Activated CD8-positive, alpha-beta memory T cell treated with anti-CD3 and anti-CD28 coated beads, Interleukin-2, amount 50 U/mL, for 48 hours (primary cell): ENCODE measurements at regions not wholly inside any gene's neighbourhood (a gene's known extent, or its start where the extent isn't known, plus 50 kb on each side); places are given as distances from the start of the nearest gene placed in this dataset.
"Not testable (repeated sequence)": the region's sequence is repeated elsewhere in the genome, so short reads cannot be mapped to it uniquely, and the experiment has no call there.

Experiments
- DNase-seq: peaks from one replicate; pipeline ENCODE4 v3.0.0-alpha.2; 2020

GRCh38 chr20:33908336-33908735, 85.4 kb upstream of the RALY start:
- no peak for DNase-seq

GRCh38 chr20:33908868-33909267, 84.8 kb upstream of the RALY start:
- no peak for DNase-seq

DNA sequence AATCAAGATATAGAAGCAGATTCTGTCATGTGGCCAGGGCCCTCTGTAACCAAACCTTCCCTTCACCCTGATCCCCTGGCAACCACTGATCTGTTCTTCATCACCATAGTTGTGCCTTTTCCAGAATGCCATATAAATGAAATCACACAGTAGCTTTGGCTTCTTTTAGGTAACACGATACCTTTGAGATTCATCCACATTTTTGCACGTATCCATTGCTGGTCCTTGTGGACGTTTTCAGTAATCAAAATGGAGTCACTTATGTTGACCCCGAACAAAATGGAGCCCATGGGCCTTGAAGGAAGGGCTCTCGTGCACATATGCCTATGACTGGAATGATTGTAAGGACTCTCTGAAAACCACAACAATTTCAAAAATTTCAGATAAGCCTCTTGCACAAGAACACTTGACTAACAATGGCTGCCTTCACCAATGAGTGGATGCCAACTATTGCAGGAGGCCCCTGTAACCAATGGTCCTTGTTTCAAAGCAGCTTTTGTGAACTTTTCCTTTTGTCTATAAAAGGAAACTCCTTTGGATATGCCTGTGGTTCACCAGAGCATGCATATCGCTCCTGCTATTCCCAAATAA, 84.3 kb upstream of the RALY start:
- DNase-seq = no peak

DNA sequence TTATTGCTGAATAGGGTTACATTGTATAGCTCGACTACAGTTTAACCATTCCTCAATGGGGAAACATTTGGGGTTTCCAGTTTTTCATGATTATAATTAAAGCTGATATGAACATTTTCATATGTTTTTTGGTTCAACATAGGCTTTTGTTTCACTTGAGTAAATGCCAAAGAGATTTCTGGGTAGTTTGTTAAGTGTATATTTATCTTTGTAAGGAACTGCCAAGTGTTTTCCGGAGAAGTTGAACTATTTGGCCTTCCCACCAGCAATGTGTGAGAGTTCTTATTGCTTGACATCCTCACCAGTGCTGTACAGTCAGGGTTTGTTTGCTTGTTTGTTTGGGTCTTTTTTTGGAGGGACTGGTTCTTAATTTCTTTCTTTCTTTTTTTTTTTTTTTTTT, 83.7 kb upstream of the RALY start:
- DNase-seq = no peak

- no peak for DNase-seq
These were observed 83.0 kb upstream of the RALY start for GRCh38 chr20:33910529-33911327.

- no peak for DNase-seq
These were observed 78.8 kb upstream of the RALY start for GRCh38 chr20:33914919-33915318.

DNA sequence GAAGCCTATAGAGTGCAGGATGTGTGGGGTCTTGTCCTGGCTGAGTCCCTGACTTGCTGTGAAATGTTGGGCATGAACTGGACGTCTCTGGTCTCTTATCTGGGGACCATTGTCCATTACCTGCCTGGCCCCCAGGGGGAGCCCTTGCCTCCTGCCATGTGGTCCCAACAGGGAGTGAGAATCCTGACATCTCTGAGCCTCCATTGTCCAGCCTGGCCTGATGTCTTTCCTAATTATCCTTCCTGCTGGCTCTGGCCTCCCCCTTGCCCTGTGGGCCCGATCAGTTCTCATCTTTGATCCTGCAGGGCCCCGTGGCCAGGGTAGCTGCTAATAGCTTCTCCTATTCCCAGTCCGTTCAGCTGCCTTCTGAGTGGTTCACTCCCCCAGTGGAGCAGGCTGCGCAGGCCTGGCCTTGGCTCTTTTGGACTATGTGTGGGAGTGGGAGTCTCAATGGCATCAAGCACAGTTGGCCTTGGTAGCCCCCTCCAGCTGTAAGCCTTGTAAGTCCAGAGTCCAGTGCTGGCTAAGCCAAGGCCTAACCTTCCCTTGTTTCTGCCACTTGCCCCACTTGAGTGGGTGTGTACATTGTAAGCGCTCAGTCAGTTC, 77.9 kb upstream of the RALY start:
- DNase-seq = peak; percentile 80

- no peak for DNase-seq
These were observed 76.9 kb upstream of the RALY start for GRCh38 chr20:33916768-33917167.

DNA sequence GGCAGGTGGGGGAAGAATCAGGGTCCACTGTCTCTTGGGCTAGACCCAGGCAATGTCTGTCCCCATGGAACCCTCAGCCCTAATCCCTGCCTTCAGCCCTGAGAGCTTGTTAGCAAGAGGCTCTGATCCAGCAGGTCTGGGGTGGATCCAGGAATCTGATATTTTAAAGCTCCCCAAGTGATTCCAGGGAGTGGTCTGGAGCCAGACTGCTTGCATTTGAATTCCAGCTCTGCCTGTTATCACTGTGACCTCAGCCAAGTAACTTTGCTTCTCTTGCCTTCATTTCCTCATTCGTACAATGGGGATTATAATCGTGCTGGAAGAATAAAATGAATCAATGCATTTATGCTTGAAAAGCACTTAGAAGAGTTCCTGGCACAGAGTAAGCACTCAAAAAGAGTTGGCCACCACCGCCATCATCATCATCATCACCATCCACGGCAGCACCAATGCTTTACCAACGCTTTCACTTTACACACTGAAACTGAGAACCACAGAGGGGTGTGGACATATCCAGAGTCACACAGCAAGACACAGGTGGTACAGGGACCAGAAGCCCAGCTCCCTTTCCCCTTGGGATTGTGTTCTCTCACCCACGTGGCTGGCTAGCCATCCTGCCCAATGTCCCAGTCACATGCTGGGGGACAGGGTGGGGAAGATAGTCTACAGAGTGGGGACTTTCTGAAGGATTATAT, 75.7 kb upstream of the RALY start:
- no peak for DNase-seq

DNA sequence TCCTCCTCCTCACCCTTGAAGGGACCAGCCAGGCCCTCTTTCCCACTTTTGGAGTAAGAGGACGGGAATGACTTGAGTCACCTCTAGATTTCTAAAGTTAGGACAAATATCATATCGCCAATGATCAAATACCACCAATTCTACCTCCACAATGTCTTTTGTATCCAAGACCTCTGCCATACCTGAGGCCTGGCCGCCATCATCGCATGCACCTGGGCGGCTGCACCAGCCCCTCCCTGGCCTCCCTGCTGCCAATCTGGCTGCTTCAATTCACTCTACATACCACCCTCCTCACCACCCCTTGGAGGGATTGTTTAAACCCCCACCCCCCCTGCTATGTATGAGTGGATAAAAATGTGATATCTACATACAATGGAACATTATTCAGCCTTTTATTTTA, 75.0 kb upstream of the RALY start:
- DNase-seq = no peak

DNA sequence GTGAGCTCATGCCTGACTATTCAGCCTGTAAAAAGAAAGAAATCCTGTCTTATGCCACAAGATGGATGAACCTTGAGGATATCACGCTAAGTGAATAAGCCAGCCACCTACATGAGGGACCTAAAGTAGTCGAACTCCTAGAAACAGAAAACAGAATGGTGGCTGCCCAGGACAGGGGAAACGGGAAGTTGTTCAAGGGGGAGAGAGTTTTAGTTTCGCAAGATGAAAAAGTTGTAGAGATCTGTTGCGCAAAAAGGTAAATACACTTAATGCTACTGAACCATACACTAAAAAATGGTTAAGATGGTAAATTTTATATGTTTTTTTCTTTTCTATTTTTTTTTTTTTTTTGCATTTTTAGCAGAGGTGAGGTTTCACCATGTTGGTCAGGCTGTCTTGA, 74.1 kb upstream of the RALY start:
- no peak for DNase-seq

DNA sequence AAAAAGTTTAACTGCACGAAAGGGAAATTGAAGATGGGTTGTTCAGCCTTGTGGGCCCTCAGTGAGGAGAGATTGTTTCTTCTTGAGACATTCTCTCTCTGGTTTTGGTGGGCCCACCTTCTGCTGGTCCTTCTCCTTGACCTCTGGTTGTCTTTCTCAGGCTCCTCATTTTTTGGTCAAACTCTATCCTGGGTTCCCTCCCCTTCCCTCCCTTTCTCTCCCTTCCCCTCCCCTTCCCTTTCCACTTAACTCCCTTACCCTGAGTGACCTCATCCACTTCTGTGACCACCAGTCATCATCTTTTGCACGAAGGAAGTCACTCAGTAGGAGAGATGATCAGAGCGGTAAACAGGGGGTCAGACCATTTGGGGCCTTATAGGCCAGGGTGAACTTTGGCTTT, 71.5 kb upstream of the RALY start:
- no peak for DNase-seq

DNA sequence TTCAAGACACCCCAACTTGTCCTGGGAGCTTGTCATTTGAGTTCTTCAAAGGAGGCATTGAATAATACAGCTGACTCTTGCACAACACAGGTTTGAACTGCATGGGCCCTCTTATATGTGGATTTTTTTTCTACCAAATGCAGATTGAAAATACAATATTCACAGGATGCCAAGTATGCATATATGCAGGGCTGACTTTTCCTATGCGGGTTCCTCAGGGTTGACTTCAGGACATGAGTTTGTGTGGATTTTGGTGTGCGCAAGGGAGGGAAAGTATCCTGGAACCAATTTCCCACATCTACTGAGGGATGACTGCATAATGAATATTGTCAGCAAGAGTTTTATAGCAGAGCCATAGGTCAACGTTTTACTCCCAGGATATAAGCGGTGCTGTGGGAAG, 70.0 kb upstream of the RALY start:
- no peak for DNase-seq

DNA sequence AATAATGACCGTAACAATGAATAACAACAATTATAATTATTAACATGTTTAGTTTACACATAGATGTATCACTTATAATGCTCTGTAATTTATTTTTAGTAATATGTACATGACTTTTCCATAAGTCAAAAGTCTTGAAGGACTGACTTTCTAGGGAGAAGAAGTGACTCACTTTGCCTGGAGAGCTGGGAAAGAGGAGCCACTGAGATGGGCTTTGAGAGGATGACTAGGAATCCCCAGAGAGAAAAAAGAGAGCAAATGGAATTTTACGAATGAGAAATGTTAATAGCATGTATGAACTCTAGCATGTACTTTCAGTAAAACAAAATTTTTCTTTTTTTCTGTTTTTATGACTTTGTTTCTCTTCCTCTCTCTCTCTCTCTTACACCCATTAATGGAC, 67.8 kb upstream of the RALY start:
- no peak for DNase-seq

DNA sequence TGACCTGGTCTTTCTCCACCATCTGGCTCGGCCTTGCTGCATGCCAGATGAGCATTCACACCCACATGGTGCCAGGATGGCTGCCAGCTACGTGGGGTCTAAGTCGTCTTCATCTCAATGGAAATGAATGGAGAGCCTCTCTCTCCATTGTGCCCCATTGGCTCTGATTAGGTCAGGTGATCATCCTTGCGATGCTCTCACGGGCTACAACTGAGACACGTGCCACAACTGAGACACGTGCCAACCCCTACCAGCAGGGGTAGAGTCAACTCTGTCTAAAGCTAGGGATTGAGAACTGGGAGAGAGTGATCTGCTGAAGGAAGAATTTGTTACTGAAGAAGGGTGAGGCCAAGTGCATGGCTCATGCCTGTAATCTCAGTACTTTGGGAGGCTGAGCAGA, 67.3 kb upstream of the RALY start:
- DNase-seq = no peak

- DNase-seq = no peak
These were observed 66.0 kb upstream of the RALY start for GRCh38 chr20:33927724-33928123.

GRCh38 chr20:33929917-33930316, 63.8 kb upstream of the RALY start:
- no peak for DNase-seq

DNA sequence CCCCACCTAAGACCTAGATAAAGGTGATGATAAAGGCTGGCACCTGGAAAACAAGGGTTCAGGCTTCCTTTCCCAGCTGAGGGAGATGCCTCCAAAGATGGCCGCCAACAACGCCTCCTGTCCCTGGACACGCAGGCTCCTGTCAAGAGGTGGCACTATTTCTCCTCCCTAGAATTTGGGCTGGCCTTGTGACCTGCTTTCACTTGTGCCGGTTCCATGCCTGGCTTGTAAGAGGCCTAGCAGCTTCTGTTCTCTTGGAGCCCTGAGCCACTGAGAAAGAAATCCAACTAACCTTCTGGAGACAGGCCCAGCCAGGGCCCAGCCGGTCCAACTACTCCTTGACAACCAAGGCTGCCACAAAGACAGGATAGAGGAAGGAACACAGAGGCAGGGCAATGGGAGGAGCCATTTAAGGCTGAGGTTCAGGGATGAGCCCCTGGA, 60.2 kb upstream of the RALY start:
- DNase-seq = peak; percentile 69

GRCh38 chr20:33936656-33937055, 57.1 kb upstream of the RALY start:
- no peak for DNase-seq

- not testable (repeated sequence) for DNase-seq
These were observed 54.7 kb upstream of the RALY start for GRCh38 chr20:33939031-33939430.

GRCh38 chr20:33940666-33941065, 53.0 kb upstream of the RALY start:
- no peak for DNase-seq
